ENCODE measurements at regions not wholly inside any gene's neighbourhood (a gene's known extent, or its start where the extent isn't known, plus 50 kb on each side); places are given as distances from the start of the nearest gene placed in this dataset.
"Not testable (repeated sequence)": the region's sequence is repeated elsewhere in the genome, so short reads cannot be mapped to it uniquely, and the experiment has no call there.

- no peaks in the 10 kb centered on the region for H3K27me3 Mint-ChIP-seq
Observed at GRCh38 chr3:542021-542420, 345.5 kb downstream of the CHL1 start.

DNA sequence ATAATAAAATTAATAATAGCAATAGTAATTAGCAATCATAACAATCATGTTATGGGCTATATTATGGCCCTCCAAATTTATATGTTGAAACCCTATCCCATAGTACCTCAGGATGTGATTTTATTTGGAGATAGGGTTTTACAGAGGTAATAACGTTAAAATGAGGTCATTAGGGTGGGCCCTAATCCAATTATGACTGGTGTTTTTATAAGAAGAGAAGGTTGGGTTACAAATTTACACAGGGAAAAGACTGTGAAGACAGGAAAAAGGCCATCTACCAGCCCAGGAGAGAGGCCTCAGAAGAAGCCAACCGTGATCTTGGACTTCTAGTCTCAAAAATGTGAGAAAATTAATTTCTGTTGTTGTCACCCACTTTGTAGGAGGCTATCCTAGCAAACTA is 353.1 kb downstream of the CHL1 start:
- Mint-ChIP-seq H3K27me3 (no peaks in the 10 kb centered on the region), H3K36me3 (ENCODE audit: low read depth) (no peaks in the 10 kb centered on the region), H3K9me3 (peaks cover 6% of the 10 kb centered on the region), H3K27ac (no peak overlapping the region), H3K4me1 (no peaks in the 10 kb centered on the region), H3K4me3 (no peak overlapping the region)
- POLR2A ChIA-PET = no interaction called here
- CTCF ChIA-PET = no interaction called here
- DNase-seq = no peak

More at GRCh38 chr3:542021-542420, 345.5 kb downstream of the CHL1 start:
- H3K9me3 Mint-ChIP-seq = peaks cover 8% of the 10 kb centered on the region
- H3K4me3 Mint-ChIP-seq = no peak overlapping the region
- no peaks in the 10 kb centered on the region for H3K36me3 Mint-ChIP-seq (ENCODE audit: low read depth)
- no peaks in the 10 kb centered on the region for H3K4me1 Mint-ChIP-seq
- DNase-seq = no peak
- H3K27ac Mint-ChIP-seq = no peak overlapping the region
- POLR2A ChIA-PET = no interaction called here
- CTCF ChIA-PET = no interaction called here

DNA sequence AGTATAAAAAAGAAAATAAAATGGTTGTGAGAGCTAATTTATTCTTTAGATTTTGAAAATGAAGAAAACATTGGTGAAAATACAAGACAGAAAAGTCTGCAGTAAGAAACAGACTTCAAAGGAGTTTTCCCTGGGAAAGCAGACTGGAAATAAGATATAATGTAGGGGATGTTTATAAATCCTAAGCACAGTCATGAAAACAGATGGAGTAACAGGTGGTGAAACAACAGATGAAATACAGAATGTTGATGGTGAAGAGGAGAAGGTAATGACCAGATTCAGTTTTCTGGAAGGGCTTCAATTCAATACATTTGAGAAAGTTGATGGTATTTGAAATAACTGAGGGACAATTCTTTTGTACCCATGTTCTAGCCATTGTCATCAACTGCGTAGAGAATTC is 353.9 kb downstream of the CHL1 start:
- POLR2A ChIA-PET = no interaction called here
- peaks cover 6% of the 10 kb centered on the region for H3K9me3 Mint-ChIP-seq
- CTCF ChIA-PET = no interaction called here
- DNase-seq = no peak
- no peaks in the 10 kb centered on the region for H3K4me1 Mint-ChIP-seq
- no peaks in the 10 kb centered on the region for H3K27me3 Mint-ChIP-seq
- H3K27ac Mint-ChIP-seq = no peak overlapping the region
- no peak overlapping the region for H3K4me3 Mint-ChIP-seq
- no peaks in the 10 kb centered on the region for H3K36me3 Mint-ChIP-seq (ENCODE audit: low read depth)

- Mint-ChIP-seq H3K4me3 (no peak overlapping the region), H3K9me3 (peaks cover 10% of the 10 kb centered on the region), H3K4me1 (no peaks in the 10 kb centered on the region), H3K36me3 (ENCODE audit: low read depth) (no peaks in the 10 kb centered on the region), H3K27ac (no peak overlapping the region), H3K27me3 (no peaks in the 10 kb centered on the region)
- ChIA-PET CTCF (no interaction called here), POLR2A (no interaction called here)
- no peak for DNase-seq
Observed at GRCh38 chr3:557972-558371, 361.4 kb downstream of the CHL1 start.

DNA sequence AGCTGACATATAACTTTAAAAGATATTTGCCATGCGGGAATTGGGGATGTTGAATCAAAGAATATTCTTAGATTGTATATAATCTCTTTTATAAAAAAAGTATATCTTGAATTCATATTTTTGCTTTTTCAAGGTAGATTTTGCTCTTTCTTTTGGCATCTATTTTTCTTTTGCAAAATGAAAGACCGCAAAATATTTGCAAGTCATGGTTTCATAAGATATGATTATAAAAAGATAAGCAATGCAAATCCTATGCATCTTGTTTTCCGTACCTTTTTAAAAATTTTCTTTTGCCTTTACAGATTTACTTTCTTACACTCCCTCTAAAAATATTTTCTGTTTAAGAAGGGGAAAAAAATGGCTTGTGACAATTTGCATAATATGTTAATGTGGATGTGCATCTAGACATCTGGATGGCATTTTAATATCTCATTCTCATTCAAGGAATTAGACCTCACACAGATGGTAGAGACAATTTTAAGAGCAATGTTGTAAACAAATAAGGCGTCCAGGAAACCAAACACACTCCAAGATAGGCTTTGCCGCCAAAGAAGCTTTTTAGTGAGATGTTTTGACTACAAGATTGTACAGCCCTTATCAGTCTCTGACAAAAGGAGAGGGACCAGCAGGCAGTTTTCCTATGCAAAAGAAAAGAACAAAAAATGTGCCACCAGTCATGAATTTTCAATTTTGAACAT is 371.1 kb downstream of the CHL1 start:
- ChIA-PET CTCF (no interaction called here), POLR2A (no interaction called here)
- no peaks in the 10 kb centered on the region for H3K36me3 Mint-ChIP-seq (ENCODE audit: low read depth)
- no peaks in the 10 kb centered on the region for H3K4me1 Mint-ChIP-seq
- no peak overlapping the region for H3K4me3 Mint-ChIP-seq
- no peak overlapping the region for H3K27ac Mint-ChIP-seq
- no peaks in the 10 kb centered on the region for H3K27me3 Mint-ChIP-seq
- no peak for DNase-seq
- H3K9me3 Mint-ChIP-seq = no peaks in the 10 kb centered on the region

- H3K27me3 Mint-ChIP-seq; H3K9me3 Mint-ChIP-seq; CTCF ChIA-PET; DNase-seq; H3K27ac Mint-ChIP-seq; H3K4me3 Mint-ChIP-seq; POLR2A ChIA-PET; H3K36me3 Mint-ChIP-seq (ENCODE audit: low read depth); H3K4me1 Mint-ChIP-seq: not testable (repeated sequence)
Observed at GRCh38 chr3:579529-579928, 383.0 kb downstream of the CHL1 start.

- DNase-seq; CTCF ChIA-PET; H3K36me3 Mint-ChIP-seq (ENCODE audit: low read depth); H3K27ac Mint-ChIP-seq; POLR2A ChIA-PET; H3K4me1 Mint-ChIP-seq; H3K9me3 Mint-ChIP-seq; H3K4me3 Mint-ChIP-seq; H3K27me3 Mint-ChIP-seq: not testable (repeated sequence)
Observed at GRCh38 chr3:589066-589465, 392.5 kb downstream of the CHL1 start.

DNA sequence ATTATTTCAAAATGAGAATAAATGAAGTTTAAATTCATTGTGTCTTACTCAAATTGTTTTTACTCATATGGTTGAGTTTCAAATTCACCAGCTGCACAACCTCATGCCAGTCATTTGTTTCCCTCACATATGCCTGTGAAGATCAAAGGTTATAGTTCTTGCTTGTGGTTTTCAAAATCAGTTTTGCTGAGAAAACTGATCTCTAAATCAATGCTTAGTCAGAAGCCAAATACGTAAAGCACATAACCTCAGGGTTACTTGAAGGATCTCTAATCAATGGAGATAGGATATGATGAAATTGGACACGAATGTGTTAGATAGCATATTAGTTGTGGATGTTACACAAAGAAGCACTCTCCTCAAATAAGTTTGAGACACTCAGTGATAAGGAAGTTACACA is 400.7 kb downstream of the CHL1 start:
- DNase-seq; H3K4me3 Mint-ChIP-seq; H3K4me1 Mint-ChIP-seq; H3K27me3 Mint-ChIP-seq; CTCF ChIA-PET; H3K36me3 Mint-ChIP-seq (ENCODE audit: low read depth); POLR2A ChIA-PET; H3K27ac Mint-ChIP-seq; H3K9me3 Mint-ChIP-seq: not testable (repeated sequence)

- H3K4me3 Mint-ChIP-seq; H3K27ac Mint-ChIP-seq; DNase-seq; H3K36me3 Mint-ChIP-seq (ENCODE audit: low read depth); POLR2A ChIA-PET; H3K27me3 Mint-ChIP-seq; H3K9me3 Mint-ChIP-seq; H3K4me1 Mint-ChIP-seq; CTCF ChIA-PET: not testable (repeated sequence)
Observed at GRCh38 chr3:597746-598145, 401.2 kb downstream of the CHL1 start.

DNA sequence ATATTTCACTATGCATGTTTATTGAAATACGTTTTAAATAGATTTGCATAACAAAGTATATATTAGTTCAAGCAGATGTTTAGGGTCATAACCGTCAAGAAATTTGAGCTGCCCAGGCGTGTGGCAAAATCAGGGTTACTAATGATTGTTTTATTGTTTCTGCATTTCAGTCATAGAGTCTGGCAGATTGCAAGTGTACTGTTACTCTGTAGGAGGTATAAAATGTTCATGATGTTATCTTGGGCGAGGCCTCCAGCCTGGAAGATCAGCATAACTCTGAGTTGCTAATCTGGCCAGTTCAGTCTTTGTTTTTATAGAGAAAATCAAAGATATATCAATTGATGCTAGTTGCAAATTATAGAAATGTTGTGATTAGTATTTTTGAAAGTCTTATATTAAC is 410.9 kb downstream of the CHL1 start:
- H3K4me1 Mint-ChIP-seq; H3K27ac Mint-ChIP-seq; H3K4me3 Mint-ChIP-seq; DNase-seq; H3K27me3 Mint-ChIP-seq; H3K36me3 Mint-ChIP-seq (ENCODE audit: low read depth); CTCF ChIA-PET; H3K9me3 Mint-ChIP-seq; POLR2A ChIA-PET: not testable (repeated sequence)

DNA sequence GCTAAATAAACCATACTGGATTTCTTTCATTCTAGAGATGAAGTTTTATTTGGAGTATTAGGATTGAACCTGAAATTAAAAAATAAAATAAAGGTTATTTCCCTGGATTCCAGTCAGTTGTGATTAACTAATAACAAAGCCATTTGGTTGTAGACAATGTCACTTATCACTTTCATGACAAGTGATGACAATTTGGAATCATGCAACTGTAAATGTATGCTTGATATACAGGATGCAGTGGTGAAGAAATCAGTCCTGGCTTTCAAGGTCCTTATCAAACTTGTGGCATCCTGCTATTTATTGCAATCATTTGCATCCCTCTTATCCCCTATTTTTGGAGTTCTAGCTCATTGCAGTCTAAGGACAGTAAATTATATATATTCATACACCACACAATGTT is 425.2 kb downstream of the CHL1 start:
- Mint-ChIP-seq H3K4me3 (no peak overlapping the region), H3K27ac (no peak overlapping the region), H3K9me3 (no peaks in the 10 kb centered on the region), H3K27me3 (no peaks in the 10 kb centered on the region), H3K4me1 (no peaks in the 10 kb centered on the region), H3K36me3 (ENCODE audit: low read depth) (no peaks in the 10 kb centered on the region)
- DNase-seq = no peak
- ChIA-PET CTCF (no interaction called here), POLR2A (no interaction called here)

DNA sequence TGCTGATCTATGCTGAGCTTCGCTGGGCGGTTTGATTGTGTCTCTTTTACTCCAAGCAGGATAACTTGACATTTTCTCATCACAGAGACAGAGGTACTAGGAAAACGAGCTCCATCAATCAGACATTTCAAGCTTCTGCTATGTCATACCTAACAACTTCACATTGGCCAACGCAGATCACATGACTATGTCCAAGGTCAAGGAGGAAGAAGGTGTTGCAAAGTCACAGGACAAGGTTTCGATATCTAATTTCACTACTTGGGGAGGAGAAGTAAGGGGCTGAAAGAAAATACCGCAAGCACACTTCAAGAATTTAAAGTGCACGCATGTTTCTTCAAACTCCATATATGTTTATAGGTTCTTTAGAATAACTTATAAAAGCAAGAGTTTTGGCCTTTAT is 425.8 kb downstream of the CHL1 start:
- no peaks in the 10 kb centered on the region for H3K36me3 Mint-ChIP-seq (ENCODE audit: low read depth)
- DNase-seq = no peak
- H3K9me3 Mint-ChIP-seq = no peaks in the 10 kb centered on the region
- no peaks in the 10 kb centered on the region for H3K4me1 Mint-ChIP-seq
- ChIA-PET POLR2A (no interaction called here), CTCF (no interaction called here)
- H3K27ac Mint-ChIP-seq = no peak overlapping the region
- no peak overlapping the region for H3K4me3 Mint-ChIP-seq
- H3K27me3 Mint-ChIP-seq = no peaks in the 10 kb centered on the region

GRCh38 chr3:623914-624545 is 427.5 kb downstream of the CHL1 start:
- Mint-ChIP-seq H3K27me3 (no peaks in the 10 kb centered on the region), H3K4me3 (no peak overlapping the region), H3K4me1 (no peaks in the 10 kb centered on the region), H3K27ac (no peak overlapping the region), H3K36me3 (ENCODE audit: low read depth) (no peaks in the 10 kb centered on the region), H3K9me3 (no peaks in the 10 kb centered on the region)
- ChIA-PET CTCF (no interaction called here), POLR2A (no interaction called here)
- DNase-seq = no peak

DNA sequence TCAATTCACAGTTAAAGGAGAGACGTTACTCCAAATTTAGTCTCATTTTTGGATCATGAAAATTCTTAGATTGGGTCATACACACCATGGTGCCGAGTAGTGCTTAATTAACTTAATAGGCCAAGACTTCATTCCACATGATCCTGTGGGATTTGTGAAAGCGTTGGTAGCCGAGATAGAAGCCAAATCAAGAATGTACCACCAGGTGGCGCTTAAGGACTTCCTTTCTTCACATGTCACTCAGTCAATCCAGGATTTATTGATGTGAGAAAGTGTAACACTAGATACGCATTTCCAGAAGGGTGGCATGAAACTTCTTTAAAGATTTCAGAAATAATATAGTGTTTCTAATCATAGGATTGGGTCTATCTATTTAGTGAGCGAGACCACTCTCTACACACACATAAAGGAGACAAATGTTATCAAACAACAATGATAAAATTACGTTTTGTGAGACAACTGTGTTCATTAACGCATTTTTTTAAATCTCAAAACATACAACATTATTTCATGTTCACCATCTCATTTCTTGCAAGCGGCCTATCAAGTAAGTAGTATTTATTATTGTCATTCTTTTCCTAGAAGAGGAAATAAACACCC is 436.1 kb downstream of the CHL1 start:
- POLR2A ChIA-PET = no interaction called here
- Mint-ChIP-seq H3K36me3 (ENCODE audit: low read depth) (no peaks in the 10 kb centered on the region), H3K4me3 (no peak overlapping the region), H3K27ac (no peak overlapping the region), H3K27me3 (no peaks in the 10 kb centered on the region), H3K4me1 (no peaks in the 10 kb centered on the region), H3K9me3 (no peaks in the 10 kb centered on the region)
- DNase-seq = peak; percentile 18
- CTCF ChIA-PET = no interaction called here

All from activated CD4-positive, alpha-beta memory T cell treated with anti-CD3 and anti-CD28 coated beads, Interleukin-2, amount 10 ng/mL, durations not matched to agents 7 days and 5 days (primary cell).